SU-DHL-6 (cell line): ENCODE measurements at regions not wholly inside any gene's neighbourhood (a gene's known extent, or its start where the extent isn't known, plus 50 kb on each side); places are given as distances from the start of the nearest gene placed in this dataset.

Experiments
- H2AFZ ChIP-seq: fragments of 200-600 bp; sonication (generic); 2 replicates; pipeline ENCODE4 v1.6.1; 2014; ENCODE audit warnings: low read depth, mild to moderate bottlenecking, moderate library complexity, mixed read lengths, antibody characterized with exemption, low read length; ENCODE audit not compliant: severe bottlenecking
- H3F3A ChIP-seq: fragments of 200-600 bp; shearing (Covaris generic); 2 replicates; pipeline ENCODE4 v1.6.0; 2016; ENCODE audit warnings: antibody characterized with exemption, mild to moderate bottlenecking; ENCODE audit not compliant: insufficient read depth
- H3K27ac ChIP-seq: fragments of 200-600 bp; sonication (generic); 2 replicates; pipeline ENCODE4 v1.5.1; 2016; ENCODE audit warnings: low read depth, mild to moderate bottlenecking, low read length, moderate library complexity, mixed read lengths
- H3K27me3 ChIP-seq: fragments of 200-600 bp; sonication (generic), shearing (Covaris generic); 2 replicates; pipeline ENCODE4 v1.6.0; 2014; ENCODE audit warnings: mild to moderate bottlenecking, low read length
- H3K36me3 ChIP-seq: fragments of 200-600 bp; sonication (generic); 2 replicates; pipeline ENCODE4 v1.6.1; 2014; ENCODE audit warnings: mild to moderate bottlenecking, low read length, mixed read lengths
- H3K4me2 ChIP-seq: fragments of 300-600, 200-600 bp; shearing (Covaris generic), sonication (generic); 2 replicates; pipeline ENCODE4 v1.6.0; 2014; ENCODE audit warnings: low read length, low read depth, mild to moderate bottlenecking; ENCODE audit not compliant: poor library complexity, severe bottlenecking
- H3K4me3 ChIP-seq: fragments of 200-600 bp; sonication (generic); 2 replicates; pipeline ENCODE4 v1.5.1; 2014; ENCODE audit warnings: antibody characterized with exemption, low read length, mild to moderate bottlenecking, mixed read lengths; ENCODE audit not compliant: insufficient read depth, poor library complexity, severe bottlenecking
- H3K79me2 ChIP-seq: fragments of 200-600 bp; sonication (generic); 2 replicates; pipeline ENCODE4 v1.6.1; 2014; ENCODE audit warnings: mild to moderate bottlenecking, low read length, moderate library complexity; ENCODE audit not compliant: insufficient read depth
- H3K9ac ChIP-seq: fragments of 200-600 bp; sonication (generic); 2 replicates; pipeline ENCODE4 v1.7.0; 2014; ENCODE audit warnings: mild to moderate bottlenecking, low read length
- H3K9me2 ChIP-seq: fragments of 200-600 bp; sonication (generic); replicated peaks from 2 replicates; pipeline ENCODE4 v1.6.1; 2014; ENCODE audit warnings: low read length; ENCODE audit not compliant: insufficient read depth
- H3K9me3 ChIP-seq: fragments of 200-600 bp; sonication (generic); 2 replicates; pipeline ENCODE4 v1.6.1; 2014; ENCODE audit warnings: low read length, mixed read lengths; ENCODE audit not compliant: insufficient read depth
- H4K20me1 ChIP-seq: fragments of 200-600 bp; sonication (generic); 2 replicates; pipeline ENCODE4 v1.6.1; 2014; ENCODE audit warnings: low read depth, mild to moderate bottlenecking, antibody characterized with exemption, low read length, moderate library complexity, mixed read lengths
- CTCF ChIP-seq: fragments of 200-600 bp; sonication (generic); IDR thresholded peaks from one replicate; pipeline ENCODE4 v1.5.1; 2017; ENCODE audit warnings: antibody characterized with exemption, mild to moderate bottlenecking, low read length, moderate library complexity; ENCODE audit not compliant: insufficient read depth, poor library complexity, severe bottlenecking
- EZH2phosphoT487 ChIP-seq: fragments of 200-600 bp; sonication (generic), shearing (Covaris generic); conservative IDR thresholded peaks from 2 replicates; pipeline ENCODE4 v1.6.1; 2018; ENCODE audit warnings: mild to moderate bottlenecking, antibody characterized with exemption, low read length, moderate library complexity, mixed read lengths

GRCh38 chr6:4345543-4345942, 210.2 kb upstream of the ECI2 start:
- Histone ChIP-seq H3K9ac (no peak overlapping the region), H3K4me2 (no peak overlapping the region), H4K20me1 (no peaks in the 10 kb centered on the region), H3K4me3 (no peak overlapping the region), H3K36me3 (no peaks in the 10 kb centered on the region), H2AFZ (no peak overlapping the region), H3K27me3 (no peaks in the 10 kb centered on the region), H3K9me3 (0 out of 2 replicates have a peak, but pooled peaks cover 5% of the 10 kb centered on the region), H3K27ac (no peak overlapping the region), H3K79me2 (no peaks in the 10 kb centered on the region), H3F3A (no peaks in the 10 kb centered on the region), H3K9me2 (no peaks in the 10 kb centered on the region)
- TF ChIP-seq EZH2phosphoT487: no peak
- TF ChIP-seq CTCF: no peak

- Histone ChIP-seq H2AFZ (no peak overlapping the region), H3K9ac (no peak overlapping the region), H3K4me3 (no peak overlapping the region), H4K20me1 (no peaks in the 10 kb centered on the region), H3K9me2 (no peaks in the 10 kb centered on the region), H3K36me3 (no peaks in the 10 kb centered on the region), H3K4me2 (no peak overlapping the region), H3K79me2 (no peaks in the 10 kb centered on the region), H3K9me3 (0 out of 2 replicates have a peak, but pooled peaks cover 5% of the 10 kb centered on the region), H3K27ac (no peak overlapping the region), H3F3A (no peaks in the 10 kb centered on the region), H3K27me3 (no peaks in the 10 kb centered on the region)
- no peak for TF ChIP-seq EZH2phosphoT487
- no peak for TF ChIP-seq CTCF
These were observed 209.0 kb upstream of the ECI2 start for GRCh38 chr6:4344317-4344899.

- no peak overlapping the region for H3K27ac ChIP-seq
- no peaks in the 10 kb centered on the region for H3F3A ChIP-seq
- TF ChIP-seq EZH2phosphoT487: no peak
- no peak for TF ChIP-seq CTCF
- H3K79me2 ChIP-seq: no peaks in the 10 kb centered on the region
- H2AFZ ChIP-seq: no peak overlapping the region
- no peak overlapping the region for H3K4me3 ChIP-seq
- no peak overlapping the region for H3K4me2 ChIP-seq
- 0 out of 2 replicates have a peak, but pooled peaks cover 5% of the 10 kb centered on the region for H3K9me3 ChIP-seq
- no peaks in the 10 kb centered on the region for H3K9me2 ChIP-seq
- no peaks in the 10 kb centered on the region for H3K36me3 ChIP-seq
- H4K20me1 ChIP-seq: no peaks in the 10 kb centered on the region
- no peaks in the 10 kb centered on the region for H3K27me3 ChIP-seq
- H3K9ac ChIP-seq: no peak overlapping the region
These were observed 207.2 kb upstream of the ECI2 start for GRCh38 chr6:4342407-4343137.
